Endothelial cell of umbilical vein (primary cell): ENCODE measurements at regions not wholly inside any gene's neighbourhood (a gene's known extent, or its start where the extent isn't known, plus 50 kb on each side); places are given as distances from the start of the nearest gene placed in this dataset.

Source experiments
- BruUV-seq: library from RNA; stranded (reverse); fragments of 400-500 nt; replicated peaks from 2 replicates; lab custom pipeline; 2021; lab: Mats Ljungman, UMichigan
- CTCF ChIA-PET: fragments of 300-600, 350-600 bp; sonication (Branson Sonifier 250); formaldehyde crosslinking; loops from one replicate; lab custom pipeline; 2021; ENCODE audit warnings: antibody characterized with exemption, inconsistent platforms; lab: Charles Lee
- POLR2A ChIA-PET: fragments of 300-600, 350-600 bp; sonication (Branson Sonifier 250); formaldehyde crosslinking; loops from one replicate; lab custom pipeline; 2021; ENCODE audit warnings: antibody characterized with exemption, inconsistent platforms; lab: Charles Lee
- DNase-seq: peaks from one replicate; pipeline ENCODE4 v3.0.0-alpha.2; 2011; ENCODE audit warnings: low read depth, low spot score
- FAIRE-seq: peaks from 2 replicates; lab custom pipeline; 2011; peaks lifted over from hg19 to GRCh38; lab: Jason Lieb, UNC
- H2AFZ ChIP-seq: 2 replicates; pipeline ENCODE4 v1.6.0; 2012; ENCODE audit warnings: low read depth, low read length, control low read depth, inconsistent platforms
- H3K27ac ChIP-seq: 2 replicates; pipeline ENCODE4 v1.5.1; 2011; ENCODE audit warnings: low read depth, mild to moderate bottlenecking, control low read depth, low read length, moderate library complexity; ENCODE audit not compliant: insufficient read depth
- H3K27me3 ChIP-seq, 2 experiments: 2 replicates each; pipeline versions ENCODE4 v1.6.0 to v1.6.1; 2011; ENCODE audit warnings: low read length in 2 of 2, mixed read lengths in 1 of 2; ENCODE audit not compliant: control insufficient read depth in 2 of 2, insufficient read depth in 2 of 2
- H3K36me3 ChIP-seq, 2 experiments: 2 replicates in 1 of 2; 3 replicates in 1 of 2; pipeline ENCODE4 v1.5.1; 2011; ENCODE audit warnings: low read length in 2 of 2, mild to moderate bottlenecking in 1 of 2, moderate library complexity in 1 of 2; ENCODE audit not compliant: control insufficient read depth in 2 of 2, insufficient read depth in 2 of 2; ENCODE audit errors: extremely low read depth in 1 of 2
- H3K4me1 ChIP-seq: 3 replicates; pipeline ENCODE4 v1.5.1; 2011; ENCODE audit warnings: mild to moderate bottlenecking, low read length; ENCODE audit not compliant: control insufficient read depth, insufficient read depth; ENCODE audit errors: extremely low read depth
- H3K4me2 ChIP-seq: 2 replicates; pipeline ENCODE4 v1.6.1; 2011; ENCODE audit warnings: low read length, control low read depth, mixed read lengths; ENCODE audit not compliant: insufficient read depth
- H3K4me3 ChIP-seq, 3 experiments: fragments of 200-600 bp in 1 of 3; sonication (generic), shearing (Covaris generic) in 1 of 3; replicated peaks in 1 of 3; 2 replicates each; pipeline ENCODE4 v1.5.1; 2011 to 2016; ENCODE audit warnings: control low read depth in 3 of 3, low read length in 3 of 3, mild to moderate bottlenecking in 2 of 3, inconsistent platforms in 1 of 3, low read depth in 1 of 3, moderate library complexity in 1 of 3; ENCODE audit not compliant: insufficient read depth in 1 of 3
- H3K79me2 ChIP-seq: 2 replicates; pipeline ENCODE4 v1.6.0; 2012; ENCODE audit warnings: low read length, inconsistent platforms; ENCODE audit not compliant: control insufficient read depth, insufficient read depth
- H3K9ac ChIP-seq: replicated peaks from 2 replicates; pipeline ENCODE3; 2011; ENCODE audit warnings: low read length, control low read depth; ENCODE audit not compliant: insufficient read depth; ENCODE audit errors: extremely low read depth
- H3K9me1 ChIP-seq: replicated peaks from 3 replicates; pipeline ENCODE4 v1.6.0; 2011; ENCODE audit warnings: mild to moderate bottlenecking, low read length; ENCODE audit not compliant: control insufficient read depth, insufficient read depth; ENCODE audit errors: extremely low read depth
- H3K9me3 ChIP-seq: replicated peaks from 2 replicates; pipeline ENCODE4 v1.5.1; 2012; ENCODE audit warnings: low read length, inconsistent platforms; ENCODE audit not compliant: control insufficient read depth, insufficient read depth
- H4K20me1 ChIP-seq: replicated peaks from 2 replicates; pipeline ENCODE3; 2011; ENCODE audit warnings: mild to moderate bottlenecking, low read length; ENCODE audit not compliant: control insufficient read depth, insufficient read depth; ENCODE audit errors: extremely low read depth
- FOS ChIP-seq: IDR thresholded peaks from 2 replicates; pipeline ENCODE4 v1.6.1; 2011; ENCODE audit warnings: mild to moderate bottlenecking, low read length, moderate library complexity, borderline replicate concordance; ENCODE audit not compliant: insufficient read depth
- GATA2 ChIP-seq: IDR thresholded peaks from 2 replicates; pipeline ENCODE4 v1.7.0; 2011; ENCODE audit warnings: low read depth, mild to moderate bottlenecking, moderate library complexity, mixed read lengths, low read length; ENCODE audit not compliant: insufficient read length, insufficient read depth
- JUN ChIP-seq: IDR thresholded peaks from 2 replicates; pipeline ENCODE4 v1.6.1; 2011; ENCODE audit warnings: borderline replicate concordance, low read depth; ENCODE audit not compliant: insufficient read length, insufficient read depth
- POLR2A ChIP-seq: IDR thresholded peaks from 2 replicates; pipeline ENCODE4 v1.6.1; 2012; ENCODE audit warnings: low read depth, mild to moderate bottlenecking, control low read depth, low read length
- POLR2AphosphoS5 ChIP-seq: IDR thresholded peaks from 2 replicates; pipeline ENCODE4 v1.6.1; 2012; ENCODE audit warnings: low read depth, mild to moderate bottlenecking, control low read depth, low read length, moderate library complexity; ENCODE audit not compliant: insufficient read depth
- dilution Hi-C: fragments of 300-500 bp; cut with MboI; formaldehyde crosslinking; loops from one replicate; pipeline ENCODE4 v1.15.0; 2019; ENCODE audit warnings: low sequenced_read_pairs; ENCODE audit not compliant: extremely low pct_ligation_motif_present
- intact Hi-C: fragments of 100-400 bp; cut with micrococcal nuclease; formaldehyde crosslinking; loops from one replicate; pipeline ENCODE4 v1.10.0; 2022
- TF ChIP-seq, protein P1 (sequence below), 2 donors: IDR thresholded peaks; 1 replicate in 1 of 2; 2 replicates in 1 of 2; pipeline ENCODE4 v1.5.1; 2011; ENCODE audit warnings: low read length in 2 of 2, mild to moderate bottlenecking in 2 of 2, moderate library complexity in 2 of 2, control low read depth in 1 of 2, inconsistent platforms in 1 of 2, low read depth in 1 of 2; ENCODE audit not compliant: insufficient read depth in 1 of 2; ENCODE audit errors: extremely low read depth in 1 of 2
- TF ChIP-seq, protein P2 (sequence below): IDR thresholded peaks from 2 replicates; pipeline ENCODE4 v1.6.1; 2011; ENCODE audit not compliant: insufficient read depth, insufficient read length

DNA sequence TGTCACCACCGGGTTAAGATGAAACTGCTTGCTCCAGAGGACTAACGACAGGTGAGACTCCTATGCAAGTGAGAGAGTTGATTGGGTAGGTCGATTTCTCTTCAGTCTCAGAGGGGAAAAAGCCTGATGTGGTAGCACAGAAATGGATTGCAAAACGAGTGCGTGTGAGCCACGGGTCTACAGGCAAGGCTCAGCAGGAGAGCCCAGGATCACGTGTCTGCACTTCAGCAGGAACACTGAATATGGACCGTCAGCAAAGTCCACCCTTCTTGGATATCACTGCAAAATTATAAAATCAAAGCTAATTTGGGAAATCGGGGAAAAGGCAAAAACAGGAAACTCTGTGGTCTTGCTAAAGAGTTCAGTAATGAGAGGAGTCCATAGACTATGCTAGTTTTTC, 107.7 kb upstream of the ZNF648 start:
- H4K20me1 ChIP-seq = no peaks in the 10 kb centered on the region
- H2AFZ ChIP-seq = no peak overlapping the region
- H3K79me2 ChIP-seq = no peaks in the 10 kb centered on the region
- DNase-seq (no peak), FAIRE-seq (no peak)
- ChIA-PET POLR2A (no interaction called here), CTCF (interaction anchor here (1.4 kb wide), 1 partner anchor 26 kb away, joined by 3 read pairs; no protein-coding TSS in a partner anchor)
- no peaks in the 10 kb centered on the region for H3K4me1 ChIP-seq
- no TSS peak for BruUV-seq
- H3K36me3 ChIP-seq = no peaks in the 10 kb centered on the region
- no peak overlapping the region for H3K9ac ChIP-seq
- H3K27ac ChIP-seq = no peak overlapping the region
- no peaks in the 10 kb centered on the region for H3K27me3 ChIP-seq
- dilution Hi-C loops (no loop called here), intact Hi-C loops (no loop called here)
- no peak overlapping the region for H3K4me3 ChIP-seq
- no peaks in the 10 kb centered on the region for H3K9me1 ChIP-seq
- no peak for TF ChIP-seq FOS
- TF ChIP-seq, protein P1, sequence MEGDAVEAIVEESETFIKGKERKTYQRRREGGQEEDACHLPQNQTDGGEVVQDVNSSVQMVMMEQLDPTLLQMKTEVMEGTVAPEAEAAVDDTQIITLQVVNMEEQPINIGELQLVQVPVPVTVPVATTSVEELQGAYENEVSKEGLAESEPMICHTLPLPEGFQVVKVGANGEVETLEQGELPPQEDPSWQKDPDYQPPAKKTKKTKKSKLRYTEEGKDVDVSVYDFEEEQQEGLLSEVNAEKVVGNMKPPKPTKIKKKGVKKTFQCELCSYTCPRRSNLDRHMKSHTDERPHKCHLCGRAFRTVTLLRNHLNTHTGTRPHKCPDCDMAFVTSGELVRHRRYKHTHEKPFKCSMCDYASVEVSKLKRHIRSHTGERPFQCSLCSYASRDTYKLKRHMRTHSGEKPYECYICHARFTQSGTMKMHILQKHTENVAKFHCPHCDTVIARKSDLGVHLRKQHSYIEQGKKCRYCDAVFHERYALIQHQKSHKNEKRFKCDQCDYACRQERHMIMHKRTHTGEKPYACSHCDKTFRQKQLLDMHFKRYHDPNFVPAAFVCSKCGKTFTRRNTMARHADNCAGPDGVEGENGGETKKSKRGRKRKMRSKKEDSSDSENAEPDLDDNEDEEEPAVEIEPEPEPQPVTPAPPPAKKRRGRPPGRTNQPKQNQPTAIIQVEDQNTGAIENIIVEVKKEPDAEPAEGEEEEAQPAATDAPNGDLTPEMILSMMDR (IDR thresholded peaks at IDR 0.05; ENCODE audit: extremely low read depth in 1 of 2, insufficient read depth in 1 of 2, low read depth in 1 of 2, low read length in 2 of 2) = no peak
- no peak for TF ChIP-seq POLR2AphosphoS5
- TF ChIP-seq GATA2 = no peak
- TF ChIP-seq, protein P2, sequence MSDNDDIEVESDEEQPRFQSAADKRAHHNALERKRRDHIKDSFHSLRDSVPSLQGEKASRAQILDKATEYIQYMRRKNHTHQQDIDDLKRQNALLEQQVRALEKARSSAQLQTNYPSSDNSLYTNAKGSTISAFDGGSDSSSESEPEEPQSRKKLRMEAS = no peak
- no peak for TF ChIP-seq POLR2A
- no peak for TF ChIP-seq JUN
- no peaks in the 10 kb centered on the region for H3K9me3 ChIP-seq
- no peak overlapping the region for H3K4me2 ChIP-seq
